Heart left ventricle (tissue), 16 donors: ENCODE measurements at regions not wholly inside any gene's neighbourhood (a gene's known extent, or its start where the extent isn't known, plus 50 kb on each side); places are given as distances from the start of the nearest gene placed in this dataset.

Experiments used
- ATAC-seq, 4 donors: fragments of 200-7000 bp; cut with Tn5 transposase; one replicate each; pipeline ENCODE4 v1.9.1; 2020 to 2022; ENCODE audit warnings: moderate library complexity in 4 of 4, mild to moderate bottlenecking in 3 of 4, moderate number of reproducible peaks in 1 of 4
- DNase-seq, 5 donors: peaks; one replicate each; pipeline ENCODE4 v3.0.0-alpha.2; 2020
- H3K27ac ChIP-seq, 12 donors: fragments of 200-600 bp; sonication (generic) in 4 of 12; one replicate each; pipeline versions ENCODE4 v1.5.0 to v1.8.0; 2016 to 2022; ENCODE audit warnings: mild to moderate bottlenecking in 2 of 12
- H3K27me3 ChIP-seq, 9 donors: fragments of 200-600 bp; sonication (generic) in 2 of 9; one replicate each; pipeline versions ENCODE4 v1.5.1 to v1.8.0; 2016 to 2022; ENCODE audit warnings: mild to moderate bottlenecking in 3 of 9
- H3K36me3 ChIP-seq, 9 donors: fragments of 200-600 bp; sonication (generic) in 2 of 9; one replicate each; pipeline versions ENCODE4 v1.5.0 to v1.8.0; 2018 to 2022; ENCODE audit warnings: mild to moderate bottlenecking in 2 of 9
- H3K4me1 ChIP-seq, 12 donors: fragments of 200-600 bp; sonication (generic) in 4 of 12; one replicate each; pipeline versions ENCODE4 v1.5.0 to v1.8.0; 2016 to 2022; ENCODE audit warnings: mild to moderate bottlenecking in 3 of 12
- H3K4me3 ChIP-seq, 12 donors: fragments of 200-600 bp; sonication (generic) in 4 of 12; one replicate each; pipeline versions ENCODE4 v1.5.0 to v1.8.0; 2017 to 2022; ENCODE audit warnings: mild to moderate bottlenecking in 9 of 12, moderate library complexity in 4 of 12
- H3K9me3 ChIP-seq, 12 donors: fragments of 200-600 bp; sonication (generic) in 4 of 12; one replicate each; pipeline versions ENCODE4 v1.5.0 to v1.8.0; 2016 to 2022; ENCODE audit warnings: mild to moderate bottlenecking in 1 of 12
- CTCF ChIP-seq, 12 donors: fragments of 200-600 bp; sonication (generic) in 4 of 12; IDR thresholded peaks; one replicate each; pipeline versions ENCODE4 v1.5.0 to v1.8.0; 2018 to 2022; ENCODE audit warnings: antibody characterized with exemption in 12 of 12, mild to moderate bottlenecking in 5 of 12
- POLR2A ChIP-seq, 2 donors: fragments of 450-650 bp; IDR thresholded peaks; one replicate each; pipeline ENCODE4 v1.6.1; 2017; ENCODE audit warnings: antibody characterized with exemption in 2 of 2, mild to moderate bottlenecking in 2 of 2, moderate library complexity in 2 of 2
- WGBS, 4 donors: extraction: QIAGEN DNeasy Blood & Tissue Kit in 2 of 4; methylation state at CpG; one replicate each; pipeline versions ENCODE4 v1.1.5 to v1.1.7; 2013 to 2018; 5-methylcytosine and 5-hydroxymethylcytosine counted together
- intact Hi-C, 10 donors: fragments of 100-400 bp; cut with DNase I; formaldehyde crosslinking; loops; one replicate each; pipeline versions ENCODE4 v1.11.1 to v1.14.2; 2022
- donor health status: ischemic (EF 13 %, LVEDD 7.1; RV severe dilation, severe dysfunction).
- donor health status: healthy with polysubstance abuse.
- donor health status: DM: no; HTN: yes; CAD: no.
- donor health status: DM: no; HTN: no; CAD: no.
- donor health status: ischemic (EF 25% LVEDD 6.9; RV normal size, moderate dysfunction).
- donor health status: ischemic (EF 25% LVEDD 5.7; RV mildly dilated, moderate dysfunction).
- donor health status: healthy.
- donor health status: DM: yes; HTN: yes; CAD: no.
- donor health status: ischemic (EF 35%, LVEDD 5.7; RV mildly dilated, moderate dysfunction).
- donor health status: nonischemic (EF 11% LVEDD 7.7; RV severe dilation, severe dysfunction).
- donor health status: DM: yes; HTN: yes; CAD: no.
- donor health status: PGD.
- donor health status: ischemic (EF 29% LVEDD 5.4; RV normal size, mild dysfunction).
- donor health status: nonischemic (EF 23%, LVEDD 6.1; RV moderate dilation, normal function).

GRCh38 chr2:125681576-125681975 is 974.4 kb upstream of the GYPC start:
- Histone ChIP-seq H3K4me3 (no peak overlapping the region), H3K9me3 (no peaks in the 10 kb centered on the region), H3K4me1 (no peaks in the 10 kb centered on the region), H3K27ac (no peak overlapping the region), H3K27me3 (no peaks in the 10 kb centered on the region), H3K36me3 (no peaks in the 10 kb centered on the region)
- intact Hi-C loops, result no loop called here
- ATAC-seq (no peak), DNase-seq (no peak)
- WGBS, 4 donors, result 82 to 87% (median 86%) methylated on average over 1 of the region's 1 CpG
- TF ChIP-seq POLR2A (IDR thresholded peaks at IDR 0.05) (no peak), CTCF (IDR thresholded peaks at IDR 0.05) (no peak)

DNA sequence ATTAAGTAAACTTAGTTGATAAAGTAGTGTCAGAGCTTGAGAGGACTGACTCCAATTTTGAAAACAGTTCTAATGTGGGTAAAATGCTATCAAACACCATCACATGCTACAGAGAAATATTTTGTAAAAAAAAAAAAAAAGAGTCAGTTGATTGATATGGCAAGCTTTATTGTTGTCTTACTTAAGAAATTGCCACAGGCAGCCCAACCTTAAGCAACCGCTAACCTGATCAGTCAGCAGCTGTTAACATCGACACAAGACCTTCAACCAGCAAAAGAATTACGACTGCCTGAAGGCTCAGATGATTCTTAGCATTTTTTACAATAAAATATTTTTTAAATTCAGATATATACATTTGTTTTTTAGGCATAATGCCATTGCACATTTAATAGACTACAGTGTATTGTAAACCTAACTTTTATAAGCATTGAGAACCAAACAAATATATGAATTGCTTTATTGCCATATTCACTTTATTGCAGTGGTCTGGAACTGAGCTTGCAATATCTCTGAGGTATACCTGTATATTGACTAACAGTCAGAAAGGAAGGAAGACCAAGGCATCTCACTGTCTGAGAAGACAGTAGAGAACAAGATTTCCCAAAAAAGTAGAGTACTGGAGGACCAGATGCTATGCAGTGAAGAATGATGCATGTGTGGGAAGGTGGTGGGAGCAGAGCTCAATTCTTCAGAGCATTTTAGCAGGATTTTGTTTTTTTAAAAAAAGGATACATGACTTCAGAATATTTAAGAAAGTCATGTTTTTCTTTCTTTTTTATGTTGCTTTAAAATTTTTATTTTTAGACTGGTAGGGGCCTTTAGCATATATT is 973.8 kb upstream of the GYPC start:
- no peaks in the 10 kb centered on the region for H3K9me3 ChIP-seq
- no peak for TF ChIP-seq CTCF (IDR thresholded peaks at IDR 0.05)
- no peak for TF ChIP-seq POLR2A (IDR thresholded peaks at IDR 0.05)
- WGBS, 4 donors, result 82 to 89% (median 85%) methylated on average over 3 of the region's 3 CpGs
- intact Hi-C loops, result no loop called here
- H3K27me3 ChIP-seq, result no peaks in the 10 kb centered on the region
- H3K4me3 ChIP-seq, result no peak overlapping the region
- H3K27ac ChIP-seq, result no peak overlapping the region
- DNase-seq (no peak), ATAC-seq (no peak)
- no peaks in the 10 kb centered on the region for H3K4me1 ChIP-seq
- H3K36me3 ChIP-seq, result no peaks in the 10 kb centered on the region

GRCh38 chr2:125684256-125684655 is 971.7 kb upstream of the GYPC start:
- ATAC-seq (no peak), DNase-seq (no peak)
- 74 to 79% (median 78%) methylated on average over 2 of the region's 2 CpGs for WGBS, 4 donors
- H3K4me3 ChIP-seq, result no peak overlapping the region
- H3K27me3 ChIP-seq, result no peaks in the 10 kb centered on the region
- H3K27ac ChIP-seq, result no peak overlapping the region
- no peaks in the 10 kb centered on the region for H3K36me3 ChIP-seq
- H3K4me1 ChIP-seq, result no peaks in the 10 kb centered on the region
- TF ChIP-seq CTCF (IDR thresholded peaks at IDR 0.05), result no peak
- no peak for TF ChIP-seq POLR2A (IDR thresholded peaks at IDR 0.05)
- H3K9me3 ChIP-seq, result no peaks in the 10 kb centered on the region
- intact Hi-C loops, result no loop called here

- TF ChIP-seq POLR2A (IDR thresholded peaks at IDR 0.05), result no peak
- TF ChIP-seq CTCF (IDR thresholded peaks at IDR 0.05), result no peak
- Histone ChIP-seq H3K36me3 (no peaks in the 10 kb centered on the region), H3K4me3 (no peak overlapping the region), H3K27me3 (no peaks in the 10 kb centered on the region), H3K4me1 (no peaks in the 10 kb centered on the region), H3K9me3 (no peaks in the 10 kb centered on the region), H3K27ac (no peak overlapping the region)
- DNase-seq (no peak), ATAC-seq (no peak)
- 68 to 83% (median 77%) methylated on average over 2 of the region's 2 CpGs for WGBS, 4 donors
- intact Hi-C loops, result loop anchor here in 1 of 10 donors (1.0 kb wide), 1 partner anchor 10 kb away; no protein-coding TSS in a partner anchor
Observed at GRCh38 chr2:125684932-125685331, 971.0 kb upstream of the GYPC start.
